ENCODE measurements at regions not wholly inside any gene's neighbourhood (a gene's known extent, or its start where the extent isn't known, plus 50 kb on each side); places are given as distances from the start of the nearest gene placed in this dataset.
"Not testable (repeated sequence)": the region's sequence is repeated elsewhere in the genome, so short reads cannot be mapped to it uniquely, and the experiment has no call there.

- not testable (repeated sequence) for DNase-seq
Measured at GRCh38 chr11:3513311-3513710, 128.5 kb downstream of the ART5 start.

- DNase-seq: not testable (repeated sequence)
Measured at GRCh38 chr11:3512751-3513150, 129.0 kb downstream of the ART5 start.

- peak; percentile 47 for DNase-seq
Measured at GRCh38 chr11:3512133-3512703, 129.6 kb downstream of the ART5 start.

- DNase-seq: not testable (repeated sequence)
Measured at GRCh38 chr11:3511416-3512132, 130.2 kb downstream of the ART5 start.

- DNase-seq: not testable (repeated sequence)
Measured at GRCh38 chr11:3509563-3509962, 130.6 kb upstream of the ZNF195 start.

- DNase-seq: not testable (repeated sequence)
Measured at GRCh38 chr11:3499198-3499597, 120.3 kb upstream of the ZNF195 start.

GRCh38 chr11:3498356-3498755, 119.4 kb upstream of the ZNF195 start:
- DNase-seq: not testable (repeated sequence)

- not testable (repeated sequence) for DNase-seq
Measured at GRCh38 chr11:3493152-3493551, 114.2 kb upstream of the ZNF195 start.

- DNase-seq: not testable (repeated sequence)
Measured at GRCh38 chr11:3488003-3488402, 109.1 kb upstream of the ZNF195 start.

- DNase-seq: not testable (repeated sequence)
Measured at GRCh38 chr11:3485737-3486136, 106.8 kb upstream of the ZNF195 start.

- DNase-seq: not testable (repeated sequence)
Measured at GRCh38 chr11:3476937-3477885, 98.3 kb upstream of the ZNF195 start.

- DNase-seq: not testable (repeated sequence)
Measured at GRCh38 chr11:3476084-3476936, 97.4 kb upstream of the ZNF195 start.

- DNase-seq: not testable (repeated sequence)
Measured at GRCh38 chr11:3468963-3469362, 90.0 kb upstream of the ZNF195 start.

GRCh38 chr11:3467599-3467998, 88.7 kb upstream of the ZNF195 start:
- not testable (repeated sequence) for DNase-seq

GRCh38 chr11:3455666-3456065, 76.7 kb upstream of the ZNF195 start:
- DNase-seq: not testable (repeated sequence)

- peak; percentile 52 for DNase-seq
Measured at GRCh38 chr11:3454844-3455243, 75.9 kb upstream of the ZNF195 start.

GRCh38 chr11:3453596-3454256, 74.8 kb upstream of the ZNF195 start:
- not testable (repeated sequence) for DNase-seq

GRCh38 chr11:3450822-3451221, 71.9 kb upstream of the ZNF195 start:
- not testable (repeated sequence) for DNase-seq

- DNase-seq: not testable (repeated sequence)
Measured at GRCh38 chr11:3445535-3445934, 66.6 kb upstream of the ZNF195 start.

- DNase-seq: not testable (repeated sequence)
Measured at GRCh38 chr11:3444420-3444744, 65.4 kb upstream of the ZNF195 start.

GRCh38 chr11:3443700-3444419, 64.9 kb upstream of the ZNF195 start:
- not testable (repeated sequence) for DNase-seq
